HepG2 (cell line): ENCODE measurements at regions not wholly inside any gene's neighbourhood (a gene's known extent, or its start where the extent isn't known, plus 50 kb on each side); places are given as distances from the start of the nearest gene placed in this dataset.

Experiments used
- ATAC-seq: fragments of 200-7000 bp; cut with Tn5 transposase; 3 replicates; pipeline ENCODE4 v1.9.1; 2020; ENCODE audit warnings: mild to moderate bottlenecking, moderate library complexity
- BruUV-seq: library from RNA; stranded (reverse); fragments of 400-500 nt; replicated peaks from 2 replicates; lab custom pipeline; 2021; lab: Mats Ljungman, UMichigan
- CTCF ChIA-PET: fragments of 300-600 bp; formaldehyde crosslinking; extraction: SDS; loops from one replicate; lab custom pipeline; 2021; ENCODE audit warnings: low total read pairs, inconsistent platforms, low intra/inter-chr PET ratio; lab: Yijun Ruan, JAX
- POLR2A ChIA-PET: fragments of 350-600 bp; sonication (Branson Sonifier 250); formaldehyde crosslinking; loops from one replicate; lab custom pipeline; 2020; ENCODE audit warnings: antibody characterized with exemption, inconsistent platforms; lab: Yijun Ruan, JAX
- DNase-seq: peaks from one replicate; pipeline ENCODE4 v3.0.0-alpha.2; 2015; ENCODE audit warnings: low spot score
- FAIRE-seq: peaks from 3 replicates; lab custom pipeline; 2011; peaks lifted over from hg19 to GRCh38; lab: Jason Lieb, UNC
- H2AFZ ChIP-seq: one replicate; pipeline ENCODE4 v1.6.1; 2011; ENCODE audit warnings: low read length, inconsistent platforms
- H3K27ac ChIP-seq: fragments of 300-600 bp; 3 replicates; pipeline ENCODE4 v1.8.0; 2011; ENCODE audit warnings: mixed run types, mild to moderate bottlenecking, mixed read lengths, low read length, inconsistent platforms; ENCODE audit not compliant: insufficient read depth; ENCODE audit errors: extremely low read length
- H3K27me3 ChIP-seq, 2 experiments: fragments of 200-600 bp in 1 of 2; 2 replicates in 1 of 2; 3 replicates in 1 of 2; pipeline versions ENCODE4 v1.6.0 to v1.8.0; 2011; ENCODE audit warnings: low read length in 2 of 2, mild to moderate bottlenecking in 2 of 2, moderate library complexity in 2 of 2, inconsistent platforms in 1 of 2; ENCODE audit not compliant: insufficient read depth in 2 of 2, control insufficient read depth in 1 of 2
- H3K36me3 ChIP-seq, 2 experiments: fragments of 200-600 bp in 1 of 2; replicated peaks in 1 of 2; 2 replicates in 1 of 2; 3 replicates in 1 of 2; pipeline versions ENCODE4 v1.5.1 to v1.8.0; 2011; ENCODE audit warnings: low read length in 2 of 2, inconsistent platforms in 1 of 2; ENCODE audit not compliant: insufficient read depth in 2 of 2, control insufficient read depth in 1 of 2
- H3K4me1 ChIP-seq: 2 replicates; pipeline ENCODE4 v1.5.1; 2012; ENCODE audit warnings: low read length, inconsistent platforms; ENCODE audit not compliant: insufficient read depth
- H3K4me2 ChIP-seq: 2 replicates; pipeline ENCODE4 v1.6.0; 2011; ENCODE audit warnings: low read depth, low read length, inconsistent platforms
- H3K4me3 ChIP-seq, 3 experiments: fragments of 200-600 bp in 1 of 3; sonication (generic), shearing (Covaris generic) in 1 of 3; replicated peaks in 1 of 3; 2 replicates each; pipeline ENCODE4 v1.5.1; 2011 to 2016; ENCODE audit warnings: low read length in 3 of 3, inconsistent platforms in 2 of 3, low read depth in 2 of 3, mild to moderate bottlenecking in 2 of 3, control low read depth in 1 of 3, mixed read lengths in 1 of 3; ENCODE audit not compliant: insufficient read depth in 1 of 3
- H3K79me2 ChIP-seq: one replicate; pipeline ENCODE4 v1.6.1; 2011; ENCODE audit warnings: low read length, inconsistent platforms; ENCODE audit not compliant: insufficient read depth
- H3K9ac ChIP-seq: 2 replicates; pipeline ENCODE4 v1.6.0; 2011; ENCODE audit warnings: mild to moderate bottlenecking, low read depth, low read length, inconsistent platforms; ENCODE audit not compliant: insufficient read depth
- H3K9me3 ChIP-seq: 2 replicates; pipeline ENCODE4 v1.5.1; 2012; ENCODE audit warnings: mild to moderate bottlenecking, low read length
- H4K20me1 ChIP-seq: 2 replicates; pipeline ENCODE4 v1.6.0; 2011; ENCODE audit warnings: inconsistent platforms, mild to moderate bottlenecking, low read length, moderate library complexity; ENCODE audit not compliant: insufficient read depth
- CHCHD3 ChIP-seq: sonication (generic); formaldehyde crosslinking; IDR thresholded peaks from 2 replicates; pipeline ENCODE4 v1.8.0; 2022; ENCODE audit warnings: mild to moderate bottlenecking, missing genetic modification reagents, moderate library complexity
- CREM ChIP-seq, 2 experiments: sonication (generic) in 1 of 2; formaldehyde crosslinking in 1 of 2; IDR thresholded peaks; 2 replicates each; pipeline versions ENCODE4 v1.4.0 to v1.6.1; 2016 to 2020; ENCODE audit warnings: antibody characterized with exemption in 1 of 2, mild to moderate bottlenecking in 1 of 2, missing genetic modification reagents in 1 of 2
- HNRNPL ChIP-seq: fragments of 200-400 bp; formaldehyde crosslinking; IDR thresholded peaks from 2 replicates; pipeline ENCODE4 v1.6.1; 2017; ENCODE audit warnings: mild to moderate bottlenecking, low read depth, low read length
- IKZF1 ChIP-seq: fragments of 450-650 bp; IDR thresholded peaks from 2 replicates; pipeline ENCODE4 v1.7.1; 2016
- JUN ChIP-seq: sonication (generic); formaldehyde crosslinking; IDR thresholded peaks from 2 replicates; pipeline ENCODE4 v1.4.0; 2020; ENCODE audit warnings: mild to moderate bottlenecking, missing genetic modification reagents
- KLF16 ChIP-seq, 2 experiments: sonication (generic) in 1 of 2; formaldehyde crosslinking in 1 of 2; IDR thresholded peaks; 2 replicates each; pipeline versions ENCODE4 v1.6.1 to v1.8.0; 2016 to 2023; ENCODE audit warnings: missing genetic modification reagents in 2 of 2, missing compliant biosample characterization in 1 of 2
- MEIS1 ChIP-seq: sonication (generic); formaldehyde crosslinking; IDR thresholded peaks from 2 replicates; pipeline ENCODE4 v1.9.0; 2021; ENCODE audit warnings: mild to moderate bottlenecking, missing genetic modification reagents, moderate library complexity, borderline replicate concordance
- NR2F6 ChIP-seq, 2 experiments: IDR thresholded peaks; 2 replicates each; pipeline ENCODE4 v1.6.1; 2016; ENCODE audit warnings: antibody characterized with exemption in 1 of 2, mild to moderate bottlenecking in 1 of 2
- ONECUT2 ChIP-seq: sonication (generic); formaldehyde crosslinking; IDR thresholded peaks from 2 replicates; pipeline ENCODE4 v1.4.0; 2020; ENCODE audit warnings: missing genetic modification reagents
- PRPF4 ChIP-seq: fragments of 200-400 bp; formaldehyde crosslinking; IDR thresholded peaks from 2 replicates; pipeline ENCODE4 v1.6.1; 2016; ENCODE audit warnings: low read length, low read depth; ENCODE audit not compliant: poor library complexity, severe bottlenecking
- RAD51 ChIP-seq: fragments of 450-650 bp; IDR thresholded peaks from 2 replicates; pipeline ENCODE4 v1.6.1; 2016; ENCODE audit warnings: borderline replicate concordance
- SUZ12 ChIP-seq: fragments of 150-350 bp; IDR thresholded peaks from 2 replicates; pipeline ENCODE4 v1.6.1; 2014; ENCODE audit warnings: low read depth, low read length
- YEATS4 ChIP-seq: sonication (generic); formaldehyde crosslinking; IDR thresholded peaks from 2 replicates; pipeline ENCODE4 v1.4.0; 2020; ENCODE audit warnings: missing genetic modification reagents, borderline replicate concordance
- ZMAT5 ChIP-seq: sonication (generic); formaldehyde crosslinking; IDR thresholded peaks from 2 replicates; pipeline ENCODE4 v1.5.0; 2020; ENCODE audit warnings: mild to moderate bottlenecking, low read depth, missing genetic modification reagents, borderline replicate concordance
- ZNF10 ChIP-seq: sonication (generic); formaldehyde crosslinking; IDR thresholded peaks from 2 replicates; pipeline ENCODE4 v1.4.0; 2020; ENCODE audit warnings: mild to moderate bottlenecking, low read depth, missing genetic modification reagents, borderline replicate concordance
- ZNF12 ChIP-seq: sonication (generic); formaldehyde crosslinking; IDR thresholded peaks from 2 replicates; pipeline ENCODE4 v1.5.0; 2020; ENCODE audit warnings: missing genetic modification reagents
- ZNF256 ChIP-seq: sonication (generic); formaldehyde crosslinking; conservative IDR thresholded peaks from 2 replicates; pipeline ENCODE4 v1.4.0; 2020; ENCODE audit warnings: missing genetic modification reagents
- WGBS: methylation state at CpG from one replicate; pipeline ENCODE4 v1.1.6; 2017; ENCODE audit warnings: low lambda C conversion rate; 5-methylcytosine and 5-hydroxymethylcytosine counted together
- in situ Hi-C: cut with HindIII; loops from 2 replicates; pipeline ENCODE4 v1.10.0; 2017; ENCODE audit warnings: low pct_unique_long_range_greater_than_20kb; ENCODE audit not compliant: extremely low pct_ligation_motif_present
- intact Hi-C: fragments of 100-400 bp; cut with micrococcal nuclease; formaldehyde crosslinking; loops from one replicate; pipeline ENCODE4 v1.10.0; 2022; ENCODE audit not compliant: unreplicated experiment

- ATAC-seq (no peak), DNase-seq (no peak), FAIRE-seq (no peak)
- Histone ChIP-seq H3K79me2 (no peaks in the 10 kb centered on the region), H3K27ac (no peak overlapping the region), H3K27me3 (peaks cover 0 to 3% of the 10 kb centered on the region in 2 experiments; a peak in 1 of 5 replicates), H3K4me3 (no peak overlapping the region), H3K36me3 (no peaks in the 10 kb centered on the region), H3K9me3 (no peaks in the 10 kb centered on the region), H3K4me2 (no peak overlapping the region), H2AFZ (no peak overlapping the region), H3K9ac (no peak overlapping the region), H4K20me1 (no peaks in the 10 kb centered on the region), H3K4me1 (no peaks in the 10 kb centered on the region)
- 1% methylated on average over 8 of the region's 8 CpGs for WGBS
- BruUV-seq: no TSS peak
- intact Hi-C loops: no loop called here
- TF ChIP-seq IKZF1 (no peak), NR2F6 (IDR thresholded peaks at IDR 0.05) (no peak), NR2F6 (CRISPR knock-in tag; IDR thresholded peaks at IDR 0.05) (no peak), ZMAT5 (CRISPR knock-in tag) (no peak), PRPF4 (no peak), CHCHD3 (CRISPR knock-in tag) (no peak), ZNF256 (no peak), MEIS1 (CRISPR knock-in tag) (no peak), JUN (no peak), CREM (IDR thresholded peaks at IDR 0.05) (no peak), CREM (CRISPR knock-in tag; IDR thresholded peaks at IDR 0.05) (no peak), RAD51 (no peak), HNRNPL (no peak), ZNF10 (CRISPR knock-in tag) (no peak), SUZ12 (no peak), KLF16 (CRISPR knock-in tag; IDR thresholded peaks at IDR 0.05) (no peak), ONECUT2 (CRISPR knock-in tag) (no peak), YEATS4 (CRISPR knock-in tag) (no peak), ZNF12 (no peak)
- POLR2A ChIA-PET: no interaction called here
- in situ Hi-C loops: no loop called here
- CTCF ChIA-PET: no interaction called here
Measured at GRCh38 chr5:3352711-3353110, 242.9 kb upstream of the IRX1 start.
